K562 (cell line): ENCODE measurements at regions not wholly inside any gene's neighbourhood (a gene's known extent, or its start where the extent isn't known, plus 50 kb on each side); places are given as distances from the start of the nearest gene placed in this dataset.

Experiments
- ATAC-seq: fragments of 200-7000 bp; cut with Tn5 transposase; 3 replicates; pipeline ENCODE4 v1.9.1; 2020; ENCODE audit warnings: moderate library complexity
- BruUV-seq: library from RNA; stranded (reverse); fragments of 400-500 nt; replicated peaks from 2 replicates; lab custom pipeline; 2021; lab: Mats Ljungman, UMichigan
- CTCF ChIA-PET: fragments of 300-600 bp; formaldehyde crosslinking; extraction: SDS; loops from one replicate; lab custom pipeline; 2021; ENCODE audit warnings: low intra/inter-chr PET ratio; lab: Yijun Ruan, JAX
- POLR2A ChIA-PET: fragments of 300-600, 350-650 bp; sonication (Branson Sonifier 250); formaldehyde crosslinking; extraction: SDS; loops from one replicate; lab custom pipeline; 2021; ENCODE audit warnings: antibody characterized with exemption, inconsistent platforms; lab: Yijun Ruan, JAX
- DNase-seq, 4 experiments: peaks; one replicate each; pipeline versions ENCODE4 v3.0.0 to v3.0.0-alpha.2; 2011 to 2018; ENCODE audit warnings: low spot score in 3 of 4, mixed read lengths in 3 of 4; ENCODE audit errors: extremely low read depth in 1 of 4
- FAIRE-seq: peaks from 2 replicates; lab custom pipeline; 2011; peaks lifted over from hg19 to GRCh38; lab: Jason Lieb, UNC
- H2AFZ ChIP-seq: 2 replicates; pipeline ENCODE4 v1.6.0; 2011; ENCODE audit warnings: low read depth, low read length, control low read depth, inconsistent platforms
- H3K27ac ChIP-seq: fragments of 200-600 bp; 3 replicates; pipeline ENCODE4 v1.8.0; 2011; ENCODE audit warnings: low read depth, mild to moderate bottlenecking, control low read depth, inconsistent platforms, low read length, moderate library complexity, mixed read lengths; ENCODE audit errors: extremely low read depth
- H3K27me3 ChIP-seq, 2 experiments: fragments of 300-600 bp in 1 of 2; 2 replicates in 1 of 2; 3 replicates in 1 of 2; pipeline versions ENCODE4 v1.6.0 to v1.8.0; 2011; ENCODE audit warnings: inconsistent platforms in 2 of 2, low read length in 2 of 2, mild to moderate bottlenecking in 1 of 2, mixed read lengths in 1 of 2, moderate library complexity in 1 of 2; ENCODE audit not compliant: control insufficient read depth in 2 of 2, insufficient read depth in 2 of 2
- H3K36me3 ChIP-seq: fragments of 300-600 bp; 3 replicates; pipeline ENCODE4 v1.8.0; 2011; ENCODE audit warnings: mild to moderate bottlenecking, low read length, inconsistent platforms; ENCODE audit not compliant: control insufficient read depth, insufficient read depth
- H3K4me1 ChIP-seq, 2 experiments: fragments of 200-600 bp in 1 of 2; replicated peaks in 1 of 2; 2 replicates in 1 of 2; 3 replicates in 1 of 2; pipeline versions ENCODE4 v1.5.1 to v1.8.0; 2011; ENCODE audit warnings: inconsistent platforms in 2 of 2, low read length in 2 of 2, mild to moderate bottlenecking in 1 of 2, mixed read lengths in 1 of 2, moderate library complexity in 1 of 2; ENCODE audit not compliant: control insufficient read depth in 2 of 2, insufficient read depth in 2 of 2
- H3K4me2 ChIP-seq: 2 replicates; pipeline ENCODE4 v1.6.1; 2011; ENCODE audit warnings: low read length, control low read depth, inconsistent platforms, mixed read lengths; ENCODE audit not compliant: insufficient read depth
- H3K4me3 ChIP-seq: fragments of 200-600 bp; sonication (generic), shearing (Covaris generic); 2 replicates; pipeline ENCODE4 v1.5.1; 2016; ENCODE audit warnings: control low read depth, inconsistent platforms
- H3K79me2 ChIP-seq: fragments of 200-600 bp; 3 replicates; pipeline ENCODE4 v1.8.0; 2011; ENCODE audit warnings: low read length, inconsistent platforms; ENCODE audit not compliant: control insufficient read depth, insufficient read depth
- H3K9ac ChIP-seq, 2 experiments: 2 replicates each; pipeline versions ENCODE4 v1.6.0 to v1.6.1; 2011; ENCODE audit warnings: low read depth in 2 of 2, low read length in 2 of 2, control low read depth in 1 of 2, inconsistent platforms in 1 of 2, mild to moderate bottlenecking in 1 of 2, mixed read lengths in 1 of 2; ENCODE audit not compliant: insufficient read depth in 1 of 2
- H3K9me1 ChIP-seq: one replicate; pipeline ENCODE4 v1.6.0; 2011; ENCODE audit warnings: inconsistent platforms, mild to moderate bottlenecking, low read length, moderate library complexity; ENCODE audit not compliant: control insufficient read depth, insufficient read depth
- H3K9me3 ChIP-seq: replicated peaks from 2 replicates; pipeline ENCODE4 v1.5.1; 2011; ENCODE audit warnings: low read depth, low read length, inconsistent platforms; ENCODE audit not compliant: control insufficient read depth, insufficient read depth
- H4K20me1 ChIP-seq: replicated peaks from 2 replicates; pipeline ENCODE4 v1.6.1; 2011; ENCODE audit warnings: low read length, inconsistent platforms, mixed read lengths; ENCODE audit not compliant: control insufficient read depth, insufficient read depth
- EZH2 ChIP-seq: IDR thresholded peaks from 2 replicates; pipeline ENCODE4 v1.6.1; 2012; ENCODE audit warnings: low read depth, mild to moderate bottlenecking, inconsistent platforms, low read length, borderline replicate concordance
- KAT8 ChIP-seq: fragments of 450-650 bp; IDR thresholded peaks from 2 replicates; pipeline ENCODE4 v1.6.1; 2016; ENCODE audit warnings: low read depth, mild to moderate bottlenecking
- POLR3G ChIP-seq: IDR thresholded peaks from 2 replicates; pipeline ENCODE4 v1.6.1; 2011; ENCODE audit not compliant: insufficient read length, insufficient replicate concordance; ENCODE audit errors: extremely low read depth
- TEAD2 ChIP-seq: fragments of 450-650 bp; IDR thresholded peaks from 2 replicates; pipeline ENCODE4 v1.6.1; 2016; ENCODE audit warnings: missing genetic modification characterization, control low read depth, missing compliant biosample characterization
- ZNF24 ChIP-seq: fragments of 450-650 bp; IDR thresholded peaks from 2 replicates; pipeline ENCODE4 v1.6.1; 2016
- WGBS: fragments of 100-300 bp; shearing (Covaris generic); methylation state at CpG from one replicate; pipeline ENCODE4 v1.1.6; 2016; ENCODE audit warnings: low coverage, mixed read lengths; ENCODE audit not compliant: insufficient coverage; ENCODE audit errors: missing lambda C conversion rate; 5-methylcytosine and 5-hydroxymethylcytosine counted together
- in situ Hi-C: fragments of 300-500 bp; cut with MboI; formaldehyde crosslinking; loops from 4 replicates; pipeline ENCODE4 v1.15.0; 2018; ENCODE audit warnings: inconsistent platforms, mixed read lengths
- intact Hi-C: fragments of 100-400 bp; cut with micrococcal nuclease; formaldehyde crosslinking; loops from 2 replicates; pipeline ENCODE4 v1.14.2; 2022
- TF ChIP-seq, protein P1 (sequence below): fragments of 250-450 bp; sonication (Bioruptor Pico); IDR thresholded peaks from 2 replicates; pipeline ENCODE4 v1.5.0; 2022; ENCODE audit warnings: mild to moderate bottlenecking
- TF ChIP-seq, protein P2 (sequence below): sonication (generic); formaldehyde crosslinking; IDR thresholded peaks from 2 replicates; pipeline ENCODE4 v1.8.0; 2022; ENCODE audit warnings: missing genetic modification reagents, mild to moderate bottlenecking, borderline replicate concordance

DNA sequence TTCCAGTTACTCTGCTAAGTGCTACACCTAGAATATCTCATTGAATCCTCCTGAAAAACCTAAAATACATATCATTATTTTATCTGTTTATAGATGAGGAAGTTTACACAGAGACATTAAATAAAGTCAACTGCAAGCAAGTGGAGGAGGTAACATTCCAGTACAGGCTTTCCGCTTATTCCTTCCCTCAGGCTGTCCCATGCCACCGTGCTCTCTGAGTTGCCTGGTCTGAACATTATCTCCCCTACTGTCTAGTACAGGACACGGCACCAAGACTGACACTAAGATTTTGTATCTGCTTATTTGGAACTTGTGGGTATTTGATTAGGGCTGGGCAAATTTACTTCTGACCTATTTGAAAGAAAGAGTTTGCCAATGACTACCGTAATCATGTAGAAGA, 172.4 kb upstream of the STK32A start:
- H3K9ac ChIP-seq: no peak overlapping the region
- DNase-seq (no peak), FAIRE-seq (no peak), ATAC-seq (no peak)
- H4K20me1 ChIP-seq: no peaks in the 10 kb centered on the region
- H2AFZ ChIP-seq: no peak overlapping the region
- H3K27ac ChIP-seq: no peak overlapping the region
- H3K4me1 ChIP-seq: no peaks in the 10 kb centered on the region
- no peaks in the 10 kb centered on the region for H3K9me3 ChIP-seq
- WGBS: 0% methylated on average over 4 of the region's 4 CpGs
- H3K9me1 ChIP-seq: no peaks in the 10 kb centered on the region
- no peaks in the 10 kb centered on the region for H3K79me2 ChIP-seq
- H3K4me3 ChIP-seq: no peak overlapping the region
- no peaks in the 10 kb centered on the region for H3K36me3 ChIP-seq
- BruUV-seq: no TSS peak
- no peaks in the 10 kb centered on the region for H3K27me3 ChIP-seq
- intact Hi-C loops: no loop called here
- in situ Hi-C loops: no loop called here
- ChIA-PET POLR2A (no interaction called here), CTCF (no interaction called here)
- H3K4me2 ChIP-seq: no peak overlapping the region
- TF ChIP-seq, protein P1, sequence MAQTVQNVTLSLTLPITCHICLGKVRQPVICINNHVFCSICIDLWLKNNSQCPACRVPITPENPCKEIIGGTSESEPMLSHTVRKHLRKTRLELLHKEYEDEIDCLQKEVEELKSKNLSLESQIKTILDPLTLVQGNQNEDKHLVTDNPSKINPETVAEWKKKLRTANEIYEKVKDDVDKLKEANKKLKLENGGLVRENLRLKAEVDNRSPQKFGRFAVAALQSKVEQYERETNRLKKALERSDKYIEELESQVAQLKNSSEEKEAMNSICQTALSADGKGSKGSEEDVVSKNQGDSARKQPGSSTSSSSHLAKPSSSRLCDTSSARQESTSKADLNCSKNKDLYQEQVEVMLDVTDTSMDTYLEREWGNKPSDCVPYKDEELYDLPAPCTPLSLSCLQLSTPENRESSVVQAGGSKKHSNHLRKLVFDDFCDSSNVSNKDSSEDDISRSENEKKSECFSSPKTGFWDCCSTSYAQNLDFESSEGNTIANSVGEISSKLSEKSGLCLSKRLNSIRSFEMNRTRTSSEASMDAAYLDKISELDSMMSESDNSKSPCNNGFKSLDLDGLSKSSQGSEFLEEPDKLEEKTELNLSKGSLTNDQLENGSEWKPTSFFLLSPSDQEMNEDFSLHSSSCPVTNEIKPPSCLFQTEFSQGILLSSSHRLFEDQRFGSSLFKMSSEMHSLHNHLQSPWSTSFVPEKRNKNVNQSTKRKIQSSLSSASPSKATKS (CRISPR knock-in tag): no peak
- TF ChIP-seq POLR3G: no peak
- TF ChIP-seq KAT8: no peak
- TF ChIP-seq, protein P2, sequence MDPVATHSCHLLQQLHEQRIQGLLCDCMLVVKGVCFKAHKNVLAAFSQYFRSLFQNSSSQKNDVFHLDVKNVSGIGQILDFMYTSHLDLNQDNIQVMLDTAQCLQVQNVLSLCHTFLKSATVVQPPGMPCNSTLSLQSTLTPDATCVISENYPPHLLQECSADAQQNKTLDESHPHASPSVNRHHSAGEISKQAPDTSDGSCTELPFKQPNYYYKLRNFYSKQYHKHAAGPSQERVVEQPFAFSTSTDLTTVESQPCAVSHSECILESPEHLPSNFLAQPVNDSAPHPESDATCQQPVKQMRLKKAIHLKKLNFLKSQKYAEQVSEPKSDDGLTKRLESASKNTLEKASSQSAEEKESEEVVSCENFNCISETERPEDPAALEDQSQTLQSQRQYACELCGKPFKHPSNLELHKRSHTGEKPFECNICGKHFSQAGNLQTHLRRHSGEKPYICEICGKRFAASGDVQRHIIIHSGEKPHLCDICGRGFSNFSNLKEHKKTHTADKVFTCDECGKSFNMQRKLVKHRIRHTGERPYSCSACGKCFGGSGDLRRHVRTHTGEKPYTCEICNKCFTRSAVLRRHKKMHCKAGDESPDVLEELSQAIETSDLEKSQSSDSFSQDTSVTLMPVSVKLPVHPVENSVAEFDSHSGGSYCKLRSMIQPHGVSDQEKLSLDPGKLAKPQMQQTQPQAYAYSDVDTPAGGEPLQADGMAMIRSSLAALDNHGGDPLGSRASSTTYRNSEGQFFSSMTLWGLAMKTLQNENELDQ (CRISPR knock-in tag): no peak
- no peak for TF ChIP-seq ZNF24
- TF ChIP-seq EZH2: no peak
- TF ChIP-seq TEAD2 (tag): no peak
